HG02852 (cell line): ENCODE measurements at regions not wholly inside any gene's neighbourhood (a gene's known extent, or its start where the extent isn't known, plus 50 kb on each side); places are given as distances from the start of the nearest gene placed in this dataset.

ENCODE experiments used
- ATAC-seq: cut with Tn5 transposase; IDR thresholded peaks from one replicate; pipeline ENCODE4 v1.9.1; 2021; ENCODE audit warnings: mild to moderate bottlenecking, moderate library complexity; ENCODE audit not compliant: unreplicated experiment

GRCh38 chr2:6443061-6443823, 422.5 kb downstream of the CMPK2 start:
- ATAC-seq: no peak

GRCh38 chr2:6444514-6444913, 421.2 kb downstream of the CMPK2 start:
- no peak for ATAC-seq

- ATAC-seq: no peak
Observed at GRCh38 chr2:6445156-6445555, 420.6 kb downstream of the CMPK2 start.

- ATAC-seq: no peak
Observed at GRCh38 chr2:6446938-6447608, 418.6 kb downstream of the CMPK2 start.

GRCh38 chr2:6448893-6449292, 416.8 kb downstream of the CMPK2 start:
- ATAC-seq: no peak

GRCh38 chr2:6449343-6449742, 416.4 kb downstream of the CMPK2 start:
- no peak for ATAC-seq

GRCh38 chr2:6452702-6453481, 412.8 kb downstream of the CMPK2 start:
- no peak for ATAC-seq

- ATAC-seq: peak; percentile 56
Observed at GRCh38 chr2:6454286-6454990, 411.3 kb downstream of the CMPK2 start.

GRCh38 chr2:6459138-6459537, 406.6 kb downstream of the CMPK2 start:
- ATAC-seq: no peak

GRCh38 chr2:6470518-6470917, 395.2 kb downstream of the CMPK2 start:
- ATAC-seq: no peak

- no peak for ATAC-seq
Observed at GRCh38 chr2:6471419-6471818, 394.3 kb downstream of the CMPK2 start.

GRCh38 chr2:6474161-6475140, 391.3 kb downstream of the CMPK2 start:
- peak; percentile 34 for ATAC-seq

GRCh38 chr2:6475155-6475940, 390.4 kb downstream of the CMPK2 start:
- peak; percentile 73 for ATAC-seq

- ATAC-seq: no peak
Observed at GRCh38 chr2:6480514-6480913, 385.2 kb downstream of the CMPK2 start.

GRCh38 chr2:6482256-6482655, 383.5 kb downstream of the CMPK2 start:
- no peak for ATAC-seq

- no peak for ATAC-seq
Observed at GRCh38 chr2:6487765-6488164, 377.9 kb downstream of the CMPK2 start.

GRCh38 chr2:6492573-6492972, 373.1 kb downstream of the CMPK2 start:
- no peak for ATAC-seq

- no peak for ATAC-seq
Observed at GRCh38 chr2:6493266-6493665, 372.4 kb downstream of the CMPK2 start.

GRCh38 chr2:6493669-6494068, 372.0 kb downstream of the CMPK2 start:
- no peak for ATAC-seq
